HG03159 (cell line): ENCODE measurements at regions not wholly inside any gene's neighbourhood (a gene's known extent, or its start where the extent isn't known, plus 50 kb on each side); places are given as distances from the start of the nearest gene placed in this dataset.

Experiments used
- ATAC-seq: cut with Tn5 transposase; IDR thresholded peaks from one replicate; pipeline ENCODE4 v1.9.1; 2021; ENCODE audit warnings: mild to moderate bottlenecking, moderate library complexity; ENCODE audit not compliant: unreplicated experiment

DNA sequence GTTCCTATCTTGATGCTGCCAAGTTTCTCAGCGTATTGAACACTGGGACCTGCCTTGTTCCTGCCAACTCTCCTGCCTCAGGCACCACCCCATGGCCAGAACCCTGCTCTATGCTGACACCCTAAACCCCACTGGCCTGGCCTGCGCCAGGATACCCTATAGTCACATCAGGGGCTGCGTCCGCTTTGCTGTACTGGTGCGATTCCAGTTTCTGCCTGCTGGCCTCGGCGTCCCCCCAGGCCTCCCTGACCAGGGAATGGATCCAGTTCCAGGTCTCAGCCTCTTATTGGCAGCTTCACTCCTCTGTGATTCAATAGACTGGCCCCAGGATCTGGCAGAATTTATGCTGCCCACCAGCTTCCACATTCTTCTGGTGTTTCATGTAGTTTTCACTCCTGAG is 55.0 kb downstream of the GPR6 start:
- ATAC-seq, result no peak

DNA sequence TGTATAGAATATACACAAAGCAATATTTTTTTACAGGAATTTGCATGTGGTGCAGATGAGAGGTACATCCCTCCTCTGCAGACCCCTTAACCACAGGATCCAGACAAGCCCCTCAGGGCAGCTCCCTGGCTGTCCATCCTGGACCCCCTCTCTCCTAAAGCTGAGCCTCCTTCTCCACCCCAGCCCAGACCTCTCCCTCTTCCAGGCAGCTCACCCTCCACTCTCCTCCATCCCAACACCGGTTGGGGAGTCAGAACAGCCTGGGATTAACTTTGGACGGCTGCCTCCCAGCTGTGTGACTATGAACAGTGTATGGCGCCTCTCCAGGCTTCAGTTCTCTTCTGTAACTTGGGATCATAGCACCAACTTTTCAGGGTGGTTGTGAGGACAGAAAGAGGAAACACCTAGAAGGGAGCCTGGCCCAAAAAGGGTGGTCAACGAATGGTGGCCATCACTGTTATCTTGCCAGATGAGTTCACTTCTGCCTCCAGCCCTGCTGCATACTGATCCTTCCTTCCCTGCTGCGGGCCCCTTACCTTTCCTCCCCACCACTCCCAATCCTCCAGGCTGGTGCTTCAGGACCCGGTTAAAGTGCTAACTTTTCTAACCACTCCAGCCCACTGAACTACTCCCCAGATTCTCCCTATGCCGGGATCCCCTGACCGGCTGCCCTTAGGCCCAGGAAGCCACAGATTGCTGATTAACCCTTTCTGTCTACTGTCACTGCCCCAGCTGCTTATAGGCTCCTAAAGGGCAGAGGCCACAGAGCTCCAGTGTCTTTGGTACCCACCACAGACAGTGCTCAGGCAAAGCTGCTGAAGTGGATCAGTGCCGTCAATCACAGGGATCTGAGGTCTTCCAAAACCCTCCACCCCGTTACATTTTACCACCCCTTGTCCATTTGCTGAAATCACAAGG is 55.9 kb downstream of the GPR6 start:
- ATAC-seq, result no peak

DNA sequence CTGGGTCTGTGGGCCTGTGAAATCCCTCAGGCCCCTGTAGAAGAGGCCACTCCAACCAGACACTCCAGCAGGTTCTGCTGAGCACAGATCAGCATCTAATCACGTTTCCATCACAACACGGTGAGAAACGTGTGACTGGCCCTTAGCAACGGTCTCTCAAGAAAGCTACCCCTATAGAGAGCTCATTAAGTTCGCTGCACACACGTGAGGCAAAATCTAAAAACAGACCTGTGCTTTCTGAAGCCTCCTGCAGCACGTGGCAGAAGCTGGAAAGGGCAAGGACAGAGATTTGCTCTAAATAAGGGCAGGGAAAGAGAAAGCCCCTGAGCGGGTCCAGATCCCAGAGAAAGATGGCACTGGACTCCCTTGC is 56.5 kb downstream of the GPR6 start:
- no peak for ATAC-seq

DNA sequence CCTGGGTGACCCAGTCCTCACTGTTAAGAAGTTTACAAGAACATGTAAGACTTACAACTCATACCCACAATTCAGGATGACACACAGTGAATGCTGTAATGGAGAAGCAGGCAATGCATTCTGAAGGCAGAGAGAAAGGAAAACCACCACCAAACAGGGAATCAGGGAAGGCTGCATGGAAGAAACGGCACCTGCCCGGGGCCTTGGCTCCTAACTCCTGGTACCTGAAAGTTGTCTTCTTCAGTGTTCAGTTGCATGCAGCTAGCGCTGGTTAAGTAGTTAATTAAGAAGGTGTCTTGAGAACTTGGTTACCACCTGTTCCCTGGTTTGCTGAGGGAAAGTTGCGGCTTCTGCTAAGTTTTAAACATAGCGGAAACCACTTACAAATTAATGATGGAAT is 57.2 kb downstream of the GPR6 start:
- no peak for ATAC-seq

DNA sequence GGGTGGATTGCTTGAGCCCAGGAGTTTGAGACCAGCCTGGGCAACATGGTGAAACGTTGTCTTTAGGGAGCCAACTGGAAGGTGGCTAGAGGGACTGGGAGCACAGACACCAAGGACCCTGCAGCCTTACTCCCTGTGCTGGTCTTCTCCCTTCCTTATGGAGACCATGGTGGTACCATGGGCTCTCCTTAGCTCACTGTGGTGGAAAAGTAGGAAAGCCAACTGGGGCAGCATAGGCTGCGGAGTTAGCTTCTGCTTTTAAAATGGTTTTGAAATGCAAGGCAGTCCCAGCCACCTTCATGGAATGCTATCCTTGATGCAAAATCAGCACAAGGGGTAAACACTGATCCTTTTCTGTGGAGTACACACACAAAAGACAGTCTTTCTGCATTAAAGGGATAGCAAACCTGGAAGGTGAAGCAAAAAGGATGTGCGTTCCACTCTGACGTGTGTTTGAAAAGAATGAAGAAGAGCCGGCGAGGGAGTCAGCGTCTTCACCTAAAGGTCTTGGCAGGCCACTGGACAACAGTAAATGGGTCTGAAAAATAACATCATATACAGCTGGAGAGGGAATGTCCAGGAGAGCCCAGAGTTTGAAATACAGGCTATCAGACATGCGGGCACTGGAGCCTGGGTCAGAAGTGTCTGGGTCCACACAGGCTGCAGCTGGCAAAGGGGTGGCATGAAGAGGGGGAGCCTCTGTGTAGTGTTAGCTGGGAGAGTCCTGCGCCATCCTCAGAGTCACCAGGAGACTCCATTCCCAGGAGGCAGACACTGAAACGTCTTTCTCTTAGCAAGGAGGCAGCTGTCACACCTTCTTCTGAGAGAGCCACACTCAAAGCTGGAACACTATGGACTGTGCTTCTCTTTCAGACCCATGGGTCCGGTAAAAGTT is 58.5 kb downstream of the GPR6 start:
- no peak for ATAC-seq

DNA sequence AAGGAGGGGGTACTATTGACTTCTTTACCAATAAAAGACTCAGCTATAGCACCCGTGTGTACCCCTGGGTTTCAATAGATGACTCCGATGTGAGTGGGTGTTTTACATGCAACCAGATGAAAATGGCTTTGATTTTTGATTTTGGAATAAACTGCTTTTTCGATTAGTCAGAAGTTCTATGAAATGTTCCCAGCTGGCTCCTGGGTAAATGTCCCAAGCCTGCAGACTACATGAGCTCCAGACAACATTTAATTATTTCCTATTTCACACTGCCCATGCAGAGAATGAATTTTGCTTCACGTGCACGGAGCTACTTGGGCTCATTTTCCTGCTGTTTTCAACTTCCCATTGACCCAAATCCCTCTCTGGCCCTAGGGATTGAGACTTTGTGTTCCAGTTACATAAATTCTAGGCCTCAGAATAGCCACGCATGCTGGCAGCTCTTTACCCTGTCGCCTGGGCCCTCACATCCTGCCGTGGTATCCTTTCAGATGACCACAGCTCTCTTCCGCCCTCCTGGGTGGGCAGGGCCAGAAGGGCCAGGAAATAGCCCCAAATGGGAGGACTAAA is 59.7 kb downstream of the GPR6 start:
- no peak for ATAC-seq

DNA sequence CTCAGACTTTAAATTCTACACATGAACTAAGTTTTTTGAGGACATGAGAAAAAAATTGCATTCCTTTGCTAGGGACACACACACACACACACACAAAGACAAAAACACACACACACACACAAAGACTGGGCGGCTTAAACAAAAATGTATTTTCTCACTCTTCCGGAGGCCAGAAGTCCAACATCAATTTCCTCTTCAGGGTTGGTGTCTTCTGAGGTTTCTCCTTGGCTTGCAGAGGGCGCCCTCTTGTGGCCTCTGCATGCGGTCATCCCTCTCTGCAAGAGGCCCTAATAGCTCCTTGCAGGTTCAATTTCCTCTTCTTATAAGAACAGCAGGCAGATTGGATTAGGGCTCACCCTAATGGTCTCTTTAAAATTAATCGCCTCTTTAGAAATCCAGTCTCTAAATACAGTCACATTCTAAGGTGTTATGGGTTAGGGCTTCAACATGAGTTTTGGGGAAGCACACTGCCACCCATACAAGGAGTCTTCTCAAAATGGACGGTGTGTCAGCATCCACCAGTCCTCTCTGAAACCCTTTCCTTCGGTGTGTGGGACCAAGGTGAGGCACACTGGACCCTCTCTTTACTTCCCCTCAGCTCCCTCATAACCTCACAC is 61.4 kb downstream of the GPR6 start:
- peak; percentile 80 for ATAC-seq

DNA sequence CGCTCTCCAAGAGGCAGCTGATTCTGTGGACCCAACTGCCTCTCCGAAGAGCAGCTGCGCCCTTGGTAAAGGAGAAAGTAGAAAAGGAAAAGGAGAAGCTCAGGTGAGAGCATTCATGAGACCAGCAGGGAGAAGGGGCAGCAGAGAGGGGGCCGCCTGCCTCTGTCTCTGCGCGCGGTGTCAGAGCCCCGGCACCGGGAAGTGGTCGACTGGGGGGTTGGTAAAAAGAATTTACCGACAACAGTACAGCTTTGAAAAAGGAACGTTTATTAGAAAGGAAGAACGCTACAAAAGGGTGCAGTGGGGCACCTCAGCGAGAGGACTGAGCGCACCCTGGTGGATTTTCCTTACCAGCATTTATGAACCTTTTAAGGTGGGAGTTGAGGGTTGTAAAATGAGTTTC is 61.9 kb downstream of the GPR6 start:
- peak; percentile 61 for ATAC-seq

DNA sequence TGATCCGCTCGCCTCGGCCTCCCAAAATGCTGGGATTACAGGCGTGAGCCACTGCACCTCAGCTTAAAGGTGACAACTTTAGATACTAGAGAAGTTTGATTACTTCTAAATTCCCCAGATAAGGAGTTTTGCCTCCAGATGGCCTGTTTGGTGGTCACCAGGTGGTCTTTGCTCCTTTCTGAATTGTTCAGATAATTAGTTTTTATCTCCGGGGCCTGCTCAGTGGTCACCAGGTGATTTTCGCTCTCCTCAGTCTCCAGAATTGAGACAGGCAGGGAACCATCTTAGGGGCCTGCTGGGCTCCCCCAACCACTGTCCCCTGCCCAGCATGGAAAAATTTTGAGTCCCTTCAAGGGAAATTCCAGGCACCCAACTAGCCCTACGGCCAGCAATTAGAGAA is 62.6 kb downstream of the GPR6 start:
- ATAC-seq, result no peak

DNA sequence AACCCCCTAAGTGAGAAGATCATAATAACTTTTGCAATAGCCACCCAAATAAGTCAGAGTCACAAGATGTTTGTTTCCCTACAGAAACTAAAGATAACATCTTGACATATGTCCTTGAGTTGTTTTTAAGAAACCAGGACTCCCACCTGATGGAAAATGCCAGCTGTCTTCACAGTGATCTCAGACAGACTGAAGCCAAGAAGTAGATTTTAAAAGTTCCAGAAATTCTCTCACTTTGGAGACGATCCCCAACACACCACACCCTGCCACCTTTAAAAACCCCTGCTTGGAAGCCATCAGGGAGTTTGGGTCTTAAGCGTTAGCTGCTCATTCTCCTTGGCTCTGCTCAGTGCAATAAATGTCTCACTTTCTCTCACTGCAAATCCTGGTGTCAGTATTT is 63.0 kb downstream of the GPR6 start:
- ATAC-seq, result no peak

DNA sequence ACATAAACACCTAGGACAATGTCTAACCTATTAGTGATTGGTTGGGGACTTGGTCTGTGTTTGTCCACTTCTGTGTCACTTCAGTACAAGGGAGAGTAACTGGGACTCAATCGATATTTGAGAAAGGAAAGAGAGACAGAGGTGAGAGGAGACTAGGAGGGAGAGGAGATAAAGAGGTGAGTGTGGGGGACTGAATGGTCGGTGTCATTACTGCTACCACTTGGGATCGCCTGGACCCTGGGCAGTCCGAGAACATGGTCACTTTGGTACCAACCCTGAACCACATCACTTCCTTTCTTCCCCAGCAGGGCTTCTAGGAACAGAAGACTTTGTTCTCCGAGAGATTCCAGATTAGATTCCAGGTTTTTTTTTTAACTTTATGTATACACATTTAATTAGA is 63.7 kb downstream of the GPR6 start:
- no peak for ATAC-seq

DNA sequence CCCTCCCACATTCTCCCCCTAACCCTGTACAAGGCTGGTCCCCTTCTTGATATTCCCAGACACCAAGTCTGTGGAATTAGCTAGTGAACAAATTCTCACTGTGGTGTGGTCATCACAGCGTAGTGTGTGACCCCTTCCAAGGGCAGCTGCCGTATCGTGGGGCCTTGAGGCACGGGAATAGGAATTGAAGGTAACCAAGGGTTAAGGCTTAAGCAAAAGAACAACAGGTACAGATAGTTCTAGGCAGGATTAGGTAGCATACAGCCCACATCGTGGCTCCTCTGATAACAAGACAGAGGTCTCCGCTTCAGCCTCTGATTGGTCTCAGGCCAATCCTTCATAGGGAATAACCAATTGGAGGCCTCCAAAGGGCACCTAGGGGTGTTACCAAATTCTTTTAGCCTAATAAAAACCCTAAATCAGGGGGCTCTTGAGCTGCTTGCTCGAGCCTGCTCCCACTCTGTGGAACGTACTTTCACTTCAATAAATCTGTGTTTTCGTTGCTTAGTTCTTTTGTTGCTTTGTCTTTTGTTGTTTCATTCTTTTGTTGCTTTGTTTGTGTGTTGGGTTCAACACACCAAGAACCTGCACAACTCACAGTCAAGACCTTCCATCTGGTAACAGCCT is 64.7 kb downstream of the GPR6 start:
- no peak for ATAC-seq

DNA sequence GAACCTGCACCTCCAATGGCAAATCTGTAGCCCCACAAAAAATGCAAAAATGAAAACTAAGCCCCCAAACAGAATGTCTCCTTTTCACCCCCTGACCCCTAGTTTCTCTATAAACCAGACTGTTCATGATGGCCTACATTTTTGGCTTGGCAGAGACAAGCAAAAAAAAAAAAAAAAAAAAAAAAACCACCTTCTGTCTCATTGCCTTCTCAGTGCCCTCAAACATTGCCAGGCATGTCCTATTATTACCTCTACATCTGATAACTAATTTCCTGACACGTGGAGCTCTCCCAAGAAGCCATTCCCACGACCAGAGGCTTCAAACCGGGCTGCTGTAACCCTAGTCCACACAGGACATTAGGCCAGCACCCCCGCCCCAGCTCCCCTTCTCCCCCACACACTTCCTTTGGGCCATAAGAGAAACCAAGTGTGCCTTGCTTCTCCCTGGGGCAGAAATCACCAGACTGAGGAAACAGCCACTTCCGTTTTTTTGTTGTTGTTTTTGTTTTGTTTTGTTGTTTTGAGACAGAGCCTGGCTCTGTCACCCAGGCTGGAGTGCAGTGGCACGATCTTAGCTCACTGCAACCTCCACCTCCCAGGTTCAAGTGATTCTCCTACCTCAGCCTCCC is 65.4 kb downstream of the GPR6 start:
- no peak for ATAC-seq

DNA sequence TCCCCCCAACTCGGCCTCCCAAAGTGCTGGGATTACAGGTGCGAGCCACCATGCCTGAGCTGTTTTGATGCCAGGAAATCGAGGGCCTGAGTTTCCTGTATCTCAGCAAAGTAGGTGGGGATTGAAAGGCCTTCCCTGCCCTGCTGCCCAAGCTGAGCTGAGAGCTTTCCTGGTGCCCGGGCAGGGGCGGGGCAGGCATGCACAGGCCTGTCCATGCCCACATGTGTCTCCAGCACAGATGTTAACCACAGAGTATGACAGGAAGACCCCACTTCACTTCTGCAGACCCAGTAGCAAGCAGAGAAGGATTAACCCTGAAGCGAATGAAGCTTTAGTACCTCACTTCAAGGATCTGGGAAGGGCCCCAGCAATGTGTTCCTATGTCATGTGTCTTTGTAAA is 66.0 kb downstream of the GPR6 start:
- ATAC-seq, result no peak

DNA sequence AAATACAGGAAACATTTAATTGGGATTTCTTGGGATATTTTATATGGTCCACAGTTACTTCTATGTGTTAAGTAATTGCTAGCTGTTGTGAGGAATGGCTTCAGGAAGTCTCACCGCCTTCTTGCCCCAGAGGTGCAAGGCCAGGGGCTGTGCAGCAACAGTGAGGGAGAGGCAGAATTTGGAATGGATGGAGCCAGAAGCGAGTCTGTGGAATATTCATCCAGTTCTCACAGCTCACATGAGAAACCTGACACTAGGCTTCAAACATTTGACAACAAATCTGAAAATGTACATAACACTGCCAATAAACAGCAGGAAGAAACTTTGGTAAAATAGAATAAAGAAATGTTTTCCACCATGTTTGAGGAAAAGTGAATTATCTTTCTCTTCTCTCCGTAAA is 66.5 kb downstream of the GPR6 start:
- no peak for ATAC-seq

DNA sequence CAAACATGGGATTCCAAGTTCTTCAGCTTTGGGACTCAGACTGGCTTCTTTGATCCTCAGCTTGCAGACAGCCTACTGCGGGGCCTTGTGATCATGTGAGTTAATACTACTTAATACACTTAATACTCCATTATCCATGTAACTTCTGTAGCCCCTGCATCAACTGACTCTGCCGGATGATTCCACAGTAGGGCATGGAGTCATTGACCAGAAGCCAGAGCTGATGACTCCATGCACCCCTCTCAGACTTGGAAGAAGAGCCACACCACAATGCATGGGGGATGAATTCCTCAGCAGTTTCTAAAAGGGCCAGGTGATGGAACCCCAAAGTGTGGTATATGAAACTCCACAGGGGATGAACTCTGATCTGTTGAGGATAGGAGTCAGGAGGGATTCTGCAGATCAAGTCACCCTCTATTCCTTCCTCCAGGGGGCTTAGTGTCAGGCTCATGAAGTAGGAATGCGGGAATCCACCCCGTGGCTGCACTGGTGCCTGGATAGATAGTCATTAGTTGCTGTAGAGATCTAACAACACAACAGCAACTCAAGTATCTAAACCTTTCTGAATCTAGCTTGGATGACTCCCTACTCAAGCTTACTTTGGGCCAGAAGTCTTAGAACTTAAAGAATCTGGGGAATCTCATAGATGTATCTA is 70.2 kb downstream of the GPR6 start:
- ATAC-seq, result no peak

DNA sequence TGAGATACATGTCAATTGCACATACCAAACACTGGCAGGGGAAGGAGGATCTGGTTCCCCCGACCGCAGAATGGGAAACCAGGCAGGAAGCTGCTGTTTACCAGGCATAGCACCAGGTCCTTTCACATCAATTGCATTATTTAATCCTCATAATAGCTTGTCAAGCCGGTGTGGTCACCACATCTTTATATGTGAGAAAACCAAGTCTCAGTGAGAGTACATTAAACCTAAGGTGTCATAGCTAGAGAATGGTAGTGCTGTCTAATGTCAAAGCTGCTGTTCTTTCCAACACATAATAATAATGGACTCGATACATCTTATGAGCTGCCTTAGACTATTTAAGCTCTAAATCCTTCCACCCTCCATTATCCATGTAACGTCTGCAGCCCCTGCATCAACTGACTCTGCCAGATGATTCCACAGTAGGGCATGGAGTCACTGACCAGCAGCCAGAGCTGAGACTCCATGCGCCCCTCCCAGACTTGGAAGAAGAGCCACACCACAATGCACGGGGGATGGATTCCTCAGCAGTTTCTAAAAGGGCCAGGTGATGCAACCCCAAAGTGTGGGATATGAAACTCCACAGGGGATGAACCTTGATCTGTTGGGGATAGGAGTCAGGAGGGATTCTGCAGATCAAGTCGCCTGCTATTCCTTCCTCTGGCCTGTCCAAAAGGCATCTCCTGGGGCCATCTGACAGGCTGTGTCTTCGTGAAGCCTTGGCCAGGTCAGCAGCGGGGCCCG is 71.8 kb downstream of the GPR6 start:
- ATAC-seq, result no peak
